ENCODE measurements at regions not wholly inside any gene's neighbourhood (a gene's known extent, or its start where the extent isn't known, plus 50 kb on each side); places are given as distances from the start of the nearest gene placed in this dataset.
"Not testable (repeated sequence)": the region's sequence is repeated elsewhere in the genome, so short reads cannot be mapped to it uniquely, and the experiment has no call there.

DNA sequence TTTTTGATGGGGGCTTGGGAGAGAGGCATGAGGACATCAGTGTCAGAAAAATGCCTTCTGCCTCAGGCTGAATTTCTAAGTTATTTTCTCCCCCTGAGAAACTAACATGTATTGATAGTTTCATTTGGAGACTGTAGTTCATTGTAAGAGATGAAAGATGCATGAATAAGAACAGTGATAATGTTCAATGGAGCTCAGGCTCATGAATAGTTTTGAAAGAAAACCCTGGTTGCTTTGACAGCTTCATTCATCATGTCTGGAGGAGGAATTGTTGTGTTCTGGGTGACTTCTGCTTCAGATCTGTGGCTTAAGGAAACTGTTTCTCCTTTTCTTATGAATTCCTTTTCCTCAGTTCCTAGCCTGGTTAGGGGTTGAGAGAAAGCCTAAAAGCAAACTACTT, 204.0 kb upstream of the LRRC3B start:
- no peak for DNase-seq

DNA sequence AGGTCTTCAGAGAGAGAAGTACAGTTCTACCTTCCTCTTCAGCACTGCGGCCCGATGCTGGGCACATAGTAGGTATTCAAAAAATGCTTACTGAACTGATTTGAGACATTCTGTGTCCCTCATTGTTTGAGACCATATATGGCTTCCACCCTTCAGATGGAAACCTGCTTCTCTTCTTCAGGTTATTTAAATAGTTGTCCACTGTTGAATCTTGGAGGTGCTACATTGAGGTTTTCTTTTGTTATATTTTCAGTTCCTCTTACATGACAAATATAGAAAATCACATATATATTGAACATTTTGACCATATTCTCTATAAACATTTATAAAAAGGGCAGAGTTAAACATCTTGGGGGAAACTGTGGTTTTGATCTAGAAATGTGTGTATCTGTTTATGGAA, 200.2 kb upstream of the LRRC3B start:
- no peak for DNase-seq

DNA sequence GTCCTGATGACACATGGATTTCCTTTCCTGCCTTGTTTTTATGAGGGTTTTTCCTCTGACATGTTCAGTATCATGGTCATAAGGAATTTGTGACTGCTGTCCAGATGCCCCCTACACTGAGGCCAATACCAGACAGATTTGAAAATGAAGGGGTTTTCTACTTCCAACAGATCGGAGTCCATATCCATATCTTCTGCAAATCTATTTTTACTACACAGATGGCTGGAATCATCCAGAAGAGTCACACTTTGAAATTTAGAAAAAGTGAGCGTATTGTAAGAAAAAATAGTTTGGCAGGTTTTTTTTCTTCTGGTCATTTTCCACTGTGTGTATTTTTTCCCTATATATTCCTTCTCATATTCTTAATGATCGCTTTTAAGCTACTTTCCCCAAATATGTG, 197.5 kb upstream of the LRRC3B start:
- no peak for DNase-seq

DNA sequence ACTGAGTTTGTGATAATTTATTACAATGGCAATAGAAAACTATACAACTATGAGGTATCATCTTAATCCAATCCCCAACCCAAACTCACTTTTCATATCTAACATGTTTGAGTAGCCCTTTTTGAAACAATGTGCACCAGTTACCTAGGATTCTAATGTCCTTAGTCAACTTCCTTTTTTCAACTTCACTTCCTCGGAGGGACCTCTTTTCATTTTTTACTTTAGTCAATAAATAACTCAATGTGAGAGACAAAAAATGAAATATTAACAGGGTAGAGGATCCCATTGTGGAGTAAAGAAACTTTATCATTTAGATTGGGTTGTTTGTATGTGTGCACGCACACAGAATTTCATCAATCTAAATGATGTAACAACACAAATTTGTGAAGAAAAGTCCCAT, 193.6 kb upstream of the LRRC3B start:
- DNase-seq: no peak

DNA sequence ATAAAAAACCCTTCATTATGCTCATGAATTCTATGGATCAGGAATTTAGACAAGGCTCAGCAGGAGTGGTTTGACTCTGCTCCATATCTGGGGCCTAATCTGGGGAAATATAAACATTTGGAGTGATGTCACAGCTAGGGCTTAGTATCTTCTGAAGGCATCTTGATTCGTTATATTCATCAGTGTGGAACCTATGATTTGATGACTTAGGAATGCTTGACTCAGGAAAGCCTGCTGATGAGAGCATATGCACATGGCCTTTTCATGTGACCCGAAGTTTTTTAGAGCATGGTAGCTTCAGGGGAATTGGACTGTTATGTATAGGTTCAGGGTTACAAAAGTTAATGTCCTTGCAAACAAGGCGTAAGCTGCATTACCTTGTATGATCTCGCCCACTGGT, 184.9 kb upstream of the LRRC3B start:
- peak; percentile 92 for DNase-seq

DNA sequence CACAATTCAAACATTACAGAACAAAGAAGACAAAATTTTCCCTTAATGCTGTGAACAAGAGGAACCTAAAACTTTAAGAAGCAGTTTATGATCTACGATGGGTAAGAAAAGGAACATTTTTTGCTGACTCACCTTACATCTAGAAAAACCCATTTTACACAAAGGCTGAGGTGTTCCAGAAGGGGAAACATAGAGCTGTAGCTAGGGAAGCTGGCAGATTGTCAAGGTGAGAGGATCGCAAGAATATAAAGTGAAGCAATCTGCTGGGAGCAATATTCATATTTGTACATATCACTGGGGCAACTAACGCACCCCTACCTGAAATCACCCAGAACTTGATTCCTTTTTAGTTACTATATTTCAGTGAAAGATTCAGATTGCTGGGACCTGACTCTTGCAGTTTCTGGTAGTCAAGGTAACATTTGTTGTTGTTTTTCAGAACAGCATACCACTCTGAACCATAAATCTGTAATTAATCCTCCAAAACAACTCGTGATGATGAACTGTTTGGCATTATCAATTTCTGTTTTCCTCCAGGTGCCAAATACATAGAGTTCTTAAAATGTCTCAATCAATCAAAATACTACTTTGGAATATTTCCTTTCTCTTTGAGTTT, 184.1 kb upstream of the LRRC3B start:
- no peak for DNase-seq

DNA sequence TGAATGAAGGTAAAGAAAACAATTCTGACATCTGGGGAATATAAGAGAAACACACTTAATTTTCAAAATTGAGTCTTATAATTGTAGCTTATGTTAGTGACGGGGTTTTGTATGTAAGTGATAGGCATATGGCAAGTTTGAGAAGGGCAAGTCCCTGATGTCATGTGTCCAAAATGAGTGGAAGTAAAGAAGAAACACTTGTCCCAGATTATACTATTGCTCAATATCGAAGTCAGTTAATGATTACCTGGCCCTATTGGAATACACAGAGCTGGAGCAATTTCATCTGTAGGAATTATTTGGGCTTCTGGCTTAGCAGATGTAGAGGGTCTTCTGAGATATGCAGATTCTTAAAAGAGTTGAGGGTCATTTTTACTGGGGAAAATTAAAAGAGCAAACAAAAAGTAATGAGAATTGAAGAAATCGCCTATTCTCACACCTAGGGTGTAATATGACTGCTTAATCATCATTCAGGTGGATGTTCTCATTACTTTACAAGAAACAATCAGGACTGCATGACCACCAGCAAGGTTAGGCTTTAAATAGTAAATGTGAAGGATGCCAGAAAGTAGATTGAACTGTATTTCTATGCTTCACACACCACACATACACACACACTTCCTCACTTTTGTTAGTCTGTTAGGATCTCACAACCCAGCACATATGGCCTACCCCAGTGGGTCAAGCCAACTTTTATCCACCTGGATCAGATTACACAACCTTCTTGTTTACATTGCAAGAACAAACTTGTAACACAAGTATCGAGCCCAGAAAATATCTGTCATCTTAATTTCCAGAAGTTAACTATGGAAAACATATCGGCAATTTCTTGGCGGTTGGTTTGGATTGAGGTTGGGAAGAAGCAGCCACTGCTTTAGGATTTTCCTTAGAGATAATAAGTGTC, 183.3 kb upstream of the LRRC3B start:
- DNase-seq: no peak

DNA sequence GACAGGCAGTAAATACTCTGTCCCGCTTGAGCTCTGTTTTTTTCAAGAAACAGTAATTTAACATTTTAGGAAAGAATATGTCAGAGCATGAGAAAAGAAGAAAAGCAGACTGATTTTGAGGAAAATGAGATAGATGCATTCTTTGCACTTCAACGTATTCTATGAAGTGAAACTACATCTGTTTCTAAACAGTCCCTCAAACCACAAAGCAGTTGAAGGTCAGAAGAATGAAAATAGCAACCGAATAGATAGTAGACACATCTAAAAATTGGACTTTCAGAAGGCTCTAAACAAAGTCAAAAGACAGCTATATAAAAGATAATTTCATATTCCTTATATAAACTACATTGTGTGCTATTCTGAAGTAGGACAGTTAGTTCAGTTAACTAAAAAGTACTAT, 172.6 kb upstream of the LRRC3B start:
- DNase-seq: no peak

DNA sequence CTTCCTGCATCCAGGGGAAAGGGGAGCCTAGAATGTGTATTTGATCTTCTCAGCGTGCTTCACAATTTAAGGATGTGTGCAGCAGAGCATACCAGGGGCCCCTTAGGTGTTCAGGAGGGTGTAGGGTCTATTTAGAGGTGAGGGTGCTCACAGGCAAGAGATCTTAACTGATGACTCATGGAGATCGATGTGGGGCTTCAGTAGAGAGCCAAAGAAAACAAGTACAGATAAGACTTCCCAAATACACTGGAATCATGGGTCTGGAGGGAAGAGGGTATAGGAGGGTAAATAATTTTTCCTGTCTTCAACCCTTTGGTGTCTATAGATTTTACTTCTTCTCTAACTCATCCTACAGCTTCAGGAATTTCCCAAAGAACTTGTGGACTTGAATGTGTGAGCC, 170.2 kb upstream of the LRRC3B start:
- DNase-seq: no peak

DNA sequence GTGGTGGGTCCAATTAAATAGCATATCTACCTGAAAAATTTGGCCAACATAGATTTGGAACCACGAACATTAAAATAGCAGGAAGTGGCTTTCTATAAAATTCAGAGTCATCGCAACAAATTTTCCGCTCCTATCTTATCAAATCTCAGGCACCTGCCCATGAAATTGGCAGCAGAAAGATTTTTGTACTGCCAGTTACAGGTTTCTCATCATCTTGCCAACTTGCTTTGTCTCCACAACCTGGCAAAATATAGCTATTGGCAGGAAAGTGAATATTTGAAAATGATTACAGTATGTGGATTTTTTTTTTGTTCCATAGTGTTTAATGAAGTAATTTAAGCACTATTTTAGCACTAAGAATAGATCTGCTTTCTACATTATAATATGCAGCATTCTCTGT, 161.6 kb upstream of the LRRC3B start:
- DNase-seq: no peak

DNA sequence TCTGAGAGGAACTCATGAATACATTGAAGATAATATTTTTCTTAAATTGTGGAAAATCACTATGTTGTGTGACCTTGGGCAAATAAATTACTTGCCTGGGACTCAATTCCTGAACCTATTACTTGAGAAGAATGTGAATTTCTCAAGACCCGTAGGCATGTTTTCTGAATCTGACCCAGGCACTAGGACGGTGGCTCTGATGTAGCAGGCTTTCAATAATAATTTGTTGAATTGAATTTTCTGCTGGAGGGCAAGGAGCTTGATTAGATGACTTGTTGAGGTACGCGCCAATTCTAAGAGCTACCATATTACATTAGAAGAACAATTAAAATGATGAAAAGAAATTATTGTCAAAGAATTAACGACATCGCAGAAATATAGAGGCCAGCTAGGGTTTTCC, 150.2 kb upstream of the LRRC3B start:
- DNase-seq: no peak

DNA sequence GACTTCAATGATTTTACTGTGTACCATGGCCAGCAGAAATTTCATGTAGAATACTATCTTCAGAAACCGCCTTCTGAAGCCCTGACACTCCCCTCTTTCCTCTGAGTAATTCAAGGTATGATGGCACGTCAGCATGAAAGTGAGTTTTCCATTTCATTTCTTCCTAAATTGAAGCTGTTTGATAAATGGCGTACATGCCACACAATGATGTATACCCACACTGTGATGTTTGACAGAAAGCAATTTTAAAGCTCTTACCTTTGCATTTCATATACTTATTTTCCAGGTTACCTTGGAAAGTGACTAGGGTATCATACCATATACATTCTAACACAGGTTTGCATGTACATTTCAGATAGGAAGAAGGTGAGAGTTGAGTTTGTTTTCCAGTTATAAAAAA, 147.9 kb upstream of the LRRC3B start:
- no peak for DNase-seq

DNA sequence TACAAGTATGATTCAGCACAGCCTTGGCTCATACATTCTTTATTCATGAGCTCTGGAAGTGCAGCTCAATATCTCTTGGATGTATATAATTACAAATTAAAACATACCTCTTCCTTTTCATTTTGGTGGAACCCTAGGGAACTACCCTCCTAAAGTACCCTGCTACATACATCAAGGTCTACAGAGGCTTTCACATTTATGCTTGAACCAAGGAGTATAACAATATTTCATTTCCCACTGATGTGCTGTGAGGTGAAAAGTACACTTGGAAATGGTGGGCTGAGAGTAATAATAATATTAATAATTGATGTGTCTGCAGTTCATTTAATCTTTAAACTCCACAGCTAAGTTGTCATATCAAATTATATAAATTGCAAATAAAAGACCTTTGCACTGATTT, 142.2 kb upstream of the LRRC3B start:
- no peak for DNase-seq

DNA sequence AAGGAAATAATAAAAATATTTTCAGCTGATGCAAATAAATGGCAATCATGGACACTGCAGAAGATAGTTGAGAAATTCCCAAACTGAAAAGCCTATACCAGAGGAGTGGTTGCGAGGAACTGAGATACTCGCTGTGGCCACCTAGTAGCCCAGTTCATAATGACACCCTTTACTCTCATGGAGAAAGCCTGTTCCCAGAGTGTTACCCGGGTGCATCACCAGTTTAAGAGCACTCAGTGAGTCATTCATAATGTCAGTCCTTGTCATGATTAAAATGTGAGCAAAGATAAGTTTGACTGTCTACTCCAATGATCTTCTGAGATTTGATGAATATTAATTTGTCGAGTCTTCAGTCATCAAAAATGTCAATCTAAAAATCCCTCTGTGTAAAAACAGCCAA, 138.4 kb upstream of the LRRC3B start:
- DNase-seq: peak; percentile 11

DNA sequence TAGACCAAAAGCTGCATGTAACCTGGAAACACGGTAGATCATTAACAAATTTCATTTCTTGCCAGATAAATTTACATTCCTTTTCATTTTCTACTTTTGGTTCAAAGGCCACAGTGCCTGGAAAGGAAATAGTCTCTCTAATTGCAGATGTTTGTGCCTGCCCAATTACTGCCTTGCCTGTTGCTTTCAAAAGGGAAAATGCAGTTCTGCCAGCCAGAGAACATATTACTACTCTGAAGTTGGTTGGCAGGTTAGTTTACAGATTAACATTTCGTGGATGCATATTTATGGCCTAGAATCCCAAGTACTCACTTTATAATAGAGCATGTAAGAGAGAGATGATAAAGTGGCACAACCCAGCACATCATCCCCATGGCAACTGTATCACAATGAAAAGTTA, 124.3 kb upstream of the LRRC3B start:
- DNase-seq: no peak

DNA sequence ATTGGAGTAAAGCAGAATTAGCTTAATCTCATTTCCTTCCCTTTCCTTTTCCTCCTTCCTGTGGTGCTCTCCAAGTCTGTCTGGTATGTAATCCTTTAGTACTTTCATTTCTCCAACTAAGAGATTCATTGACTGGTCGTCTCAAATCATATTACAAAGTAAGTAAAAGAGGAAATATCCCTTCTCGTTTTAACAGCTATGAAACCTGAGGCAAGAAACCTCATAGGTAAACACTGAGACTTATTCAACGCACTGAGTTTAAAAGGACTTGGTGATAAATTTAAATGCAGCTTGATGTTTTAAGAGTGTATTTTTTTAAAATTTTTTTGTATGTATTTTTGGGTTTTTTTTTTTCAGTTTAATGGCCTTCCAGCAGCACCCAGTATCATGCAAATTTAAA, 117.2 kb upstream of the LRRC3B start:
- no peak for DNase-seq

DNA sequence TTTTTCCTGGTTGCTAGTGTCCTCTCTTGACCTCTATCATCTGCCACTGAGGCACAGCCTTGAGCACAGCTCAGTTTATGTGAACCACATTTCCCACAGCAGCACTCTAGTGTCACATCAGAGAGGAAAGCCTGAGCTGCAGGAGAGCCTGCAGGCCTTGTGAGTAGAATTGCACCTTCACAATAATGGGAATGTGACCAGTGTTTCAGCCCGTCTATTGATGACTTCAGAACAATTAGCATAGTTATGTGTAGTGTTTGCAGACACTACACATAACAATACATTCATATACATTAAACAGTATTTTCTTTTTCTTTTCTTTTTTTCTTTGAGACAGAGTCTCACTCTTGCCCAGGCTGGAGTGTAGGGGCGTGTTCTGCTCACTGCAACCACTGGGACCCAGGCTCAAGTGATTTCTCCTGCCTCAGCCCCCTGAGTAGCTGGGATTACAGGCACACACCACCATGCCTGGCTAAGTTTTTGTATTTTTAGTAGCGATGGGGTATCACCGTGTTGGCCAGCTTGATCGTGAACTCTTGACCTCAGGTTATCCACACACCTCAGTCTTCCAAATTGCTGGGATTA, 108.0 kb upstream of the LRRC3B start:
- not testable (repeated sequence) for DNase-seq

DNA sequence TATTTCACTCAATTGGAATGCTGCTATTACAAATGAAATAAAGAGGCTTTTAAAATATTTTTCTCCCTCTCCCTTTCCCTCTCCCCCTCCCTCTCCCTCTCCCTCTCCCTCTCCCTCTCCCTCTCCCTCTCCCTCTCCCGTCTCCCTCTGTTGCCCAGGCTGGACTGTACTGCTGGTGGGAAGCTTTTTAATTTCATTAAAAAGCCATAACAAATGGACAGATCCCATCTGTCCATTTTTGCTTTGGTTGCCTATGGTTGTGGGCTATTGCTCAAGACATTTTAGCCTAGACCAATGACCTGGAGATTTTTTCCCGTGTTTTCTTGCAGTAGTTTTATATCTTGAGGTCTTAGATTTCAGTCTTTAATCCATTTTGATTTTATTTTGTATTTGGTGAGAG, 107.2 kb upstream of the LRRC3B start:
- DNase-seq: no peak

DNA sequence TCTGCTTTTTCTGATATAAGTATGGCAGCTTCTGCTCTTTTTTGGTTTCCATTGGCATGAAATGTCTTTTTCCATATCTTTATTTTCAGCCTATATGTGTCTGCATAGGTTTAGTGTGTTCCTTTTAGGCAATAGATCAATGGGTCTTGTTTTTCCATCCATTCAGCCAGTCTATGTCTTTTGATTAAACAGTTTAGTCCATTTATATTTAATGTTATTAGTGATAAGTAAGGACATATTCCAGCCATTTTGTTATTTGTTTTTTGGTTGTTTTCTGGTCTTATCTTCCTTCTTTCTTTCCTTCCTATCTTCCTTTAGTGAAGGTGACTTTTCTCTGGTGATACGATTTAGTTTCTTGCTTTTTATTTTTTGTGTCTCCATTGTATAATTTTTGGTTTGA, 101.3 kb upstream of the LRRC3B start:
- no peak for DNase-seq

DNA sequence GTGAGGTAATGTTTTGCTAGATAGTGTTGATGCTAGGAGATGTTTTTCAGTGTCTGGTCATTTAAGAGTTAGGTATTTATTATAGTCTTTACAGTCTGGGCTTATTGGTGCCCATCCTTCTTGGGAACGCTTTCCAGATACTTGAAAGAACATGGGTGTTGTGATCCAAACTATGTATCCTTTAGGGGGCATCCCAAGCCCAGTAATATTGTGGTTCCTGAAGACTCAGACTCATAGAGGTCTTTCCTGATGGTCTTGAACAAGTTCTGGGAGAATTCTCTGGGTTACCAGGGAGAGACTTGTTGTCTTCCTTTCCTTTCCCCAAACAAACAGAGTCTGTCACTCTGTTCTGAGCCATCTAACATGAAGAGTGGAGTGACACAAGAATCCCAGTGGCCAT, 99.7 kb upstream of the LRRC3B start:
- no peak for DNase-seq

DNA sequence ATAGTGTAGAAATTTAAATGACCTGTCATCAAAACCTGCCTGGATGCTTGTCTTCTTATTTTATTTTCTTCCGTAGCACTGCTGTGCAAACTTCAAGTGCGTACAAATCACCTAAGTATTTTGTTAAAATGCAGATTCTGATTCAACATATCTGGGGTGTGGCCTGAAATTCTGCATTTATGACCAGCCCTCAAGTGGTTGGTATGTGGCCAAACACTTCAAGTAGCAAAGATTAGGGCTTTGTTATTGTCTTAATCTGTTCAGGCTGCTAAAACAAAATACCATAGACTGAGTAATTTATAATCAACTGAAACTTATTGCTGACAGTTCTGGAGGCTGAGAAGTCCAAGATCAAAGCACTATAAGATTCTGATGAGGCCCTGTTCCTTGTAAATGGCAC, 97.6 kb upstream of the LRRC3B start:
- DNase-seq: no peak

DNA sequence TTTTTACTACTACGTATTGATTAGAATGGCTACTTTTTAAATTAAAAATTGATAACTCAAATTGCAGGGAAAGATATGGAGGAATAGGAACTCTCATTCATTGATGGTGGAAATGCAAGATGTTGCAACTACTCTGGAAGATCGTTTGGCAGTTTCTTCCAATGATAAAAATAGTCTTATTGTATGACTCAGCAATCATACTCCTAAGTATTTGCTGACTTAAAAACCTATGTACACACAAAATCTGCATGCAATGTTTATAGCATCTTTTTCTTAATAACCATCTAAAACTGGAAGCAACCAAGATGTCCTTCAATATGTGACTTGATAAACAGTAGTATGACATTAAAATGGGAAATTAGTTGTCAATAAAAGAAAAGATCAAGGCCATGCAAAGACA, 87.4 kb upstream of the LRRC3B start:
- DNase-seq: no peak

DNA sequence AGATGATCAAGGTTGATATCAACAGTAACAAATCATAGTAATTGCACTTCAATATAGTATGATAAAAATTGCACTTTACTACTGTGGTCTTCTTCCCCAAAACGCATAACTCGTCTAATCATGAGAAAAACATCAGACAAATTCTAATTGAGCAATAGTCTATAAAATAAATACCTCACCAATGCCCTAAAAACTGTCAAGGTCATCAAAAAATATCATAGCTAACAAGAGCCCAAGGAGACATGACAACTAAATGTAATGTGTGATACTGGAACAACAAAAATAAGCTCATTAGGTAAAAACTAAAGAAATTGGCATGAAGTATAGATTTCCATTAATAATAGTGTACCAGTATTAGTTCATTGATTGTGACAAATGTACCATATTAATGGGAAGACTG, 85.6 kb upstream of the LRRC3B start:
- no peak for DNase-seq

DNA sequence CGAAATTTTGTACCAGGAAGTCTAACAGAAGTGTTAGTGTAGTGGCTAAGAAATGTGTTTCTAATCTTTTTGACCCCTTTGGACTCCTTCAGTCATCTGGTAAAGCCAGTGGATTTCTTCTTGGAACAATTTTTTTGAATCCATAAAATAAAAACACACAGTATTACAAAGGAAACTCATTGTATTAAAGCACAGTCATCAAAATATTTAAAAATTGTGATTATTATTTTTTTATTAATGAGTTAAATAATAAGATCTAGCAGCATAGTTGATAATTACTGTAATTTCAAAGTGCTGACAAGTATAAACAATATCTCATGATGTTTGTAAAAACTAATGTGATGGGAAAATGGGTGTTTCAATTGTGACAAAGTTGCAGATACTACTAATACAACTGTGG, 72.2 kb upstream of the LRRC3B start:
- no peak for DNase-seq
